GM18508 (cell line): ENCODE measurements at regions not wholly inside any gene's neighbourhood (a gene's known extent, or its start where the extent isn't known, plus 50 kb on each side); places are given as distances from the start of the nearest gene placed in this dataset.
"Not testable (repeated sequence)": the region's sequence is repeated elsewhere in the genome, so short reads cannot be mapped to it uniquely, and the experiment has no call there.

ENCODE experiments used
- ATAC-seq: cut with Tn5 transposase; IDR thresholded peaks from one replicate; pipeline ENCODE4 v1.9.1; 2021; ENCODE audit warnings: moderate number of reproducible peaks; ENCODE audit not compliant: insufficient read depth, unreplicated experiment

DNA sequence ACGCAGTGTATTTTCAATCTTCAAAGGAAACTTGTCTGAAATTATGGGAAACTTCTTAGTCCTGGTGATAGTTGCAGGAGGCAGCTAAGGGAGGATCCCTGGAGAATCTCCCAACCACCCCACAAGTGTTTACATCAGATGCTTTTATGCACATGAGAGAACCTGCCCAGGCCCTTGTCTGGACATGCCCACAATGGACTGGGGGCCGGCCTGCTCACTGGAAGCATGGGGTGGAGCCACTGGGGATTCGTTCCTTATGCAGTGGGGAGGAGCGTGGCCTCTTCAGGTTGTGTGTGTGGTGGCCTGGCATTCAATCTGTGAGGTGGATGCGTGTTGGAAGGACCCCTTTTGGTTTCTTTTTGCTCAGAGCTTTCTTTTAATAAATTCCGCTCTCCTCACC is 398.7 kb upstream of the PPP1R2C start:
- ATAC-seq: no peak

DNA sequence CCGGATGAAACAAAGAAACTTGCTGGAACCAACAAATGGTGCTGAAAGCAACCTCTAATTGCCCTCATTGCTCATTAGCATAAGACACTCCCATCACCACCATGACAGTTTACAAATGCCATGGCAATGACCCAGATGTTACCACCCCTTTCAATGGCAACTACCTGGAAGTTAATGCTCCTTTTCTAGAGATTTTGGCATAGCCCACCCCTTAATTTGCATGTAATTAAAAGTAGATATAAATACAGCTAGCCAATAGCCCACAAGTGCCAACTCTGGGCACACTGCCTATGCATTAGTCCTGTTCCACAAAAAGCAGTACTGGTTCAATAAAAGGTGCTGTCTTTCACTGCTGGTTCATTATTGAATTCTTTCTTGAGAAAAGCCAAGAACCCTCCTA is 410.3 kb upstream of the PPP1R2C start:
- no peak for ATAC-seq

DNA sequence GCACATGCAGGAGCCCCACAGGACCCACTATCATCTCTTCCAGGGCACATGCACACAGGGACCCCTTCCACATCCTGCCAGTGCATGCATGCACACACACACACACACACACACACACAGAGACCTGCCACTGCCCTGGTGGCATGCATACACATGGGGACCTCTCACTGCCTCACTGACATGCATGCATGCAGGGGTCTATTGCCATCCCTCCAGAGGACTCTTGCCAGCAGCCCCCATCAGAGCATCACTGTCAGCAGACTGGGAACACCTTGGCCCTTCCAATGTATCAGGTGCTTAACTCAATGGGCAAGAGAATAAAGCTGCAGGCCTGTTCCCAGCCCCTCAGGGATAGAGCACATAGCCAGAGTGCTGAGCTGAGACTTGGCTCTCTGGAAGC is 433.6 kb upstream of the PPP1R2C start:
- no peak for ATAC-seq

DNA sequence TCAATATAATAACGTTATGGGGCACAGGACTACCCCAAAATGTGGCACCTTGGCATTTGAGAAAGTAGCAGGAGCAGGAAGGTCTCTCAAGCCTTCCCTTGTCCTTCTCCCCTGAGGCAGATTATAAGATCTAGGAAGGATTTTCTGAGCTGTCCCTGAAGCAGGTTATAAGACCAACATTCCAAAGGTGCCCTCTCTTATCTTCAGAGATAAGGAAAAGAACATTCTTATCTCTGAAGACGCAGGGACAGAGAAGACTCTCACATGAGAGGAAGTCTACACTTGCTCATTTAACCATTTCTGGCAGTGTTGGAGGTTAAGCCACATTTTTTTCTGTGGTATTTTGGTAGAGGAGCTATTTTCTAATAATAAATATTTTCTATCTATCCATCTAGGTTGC is 437.9 kb upstream of the MAOA start:
- ATAC-seq: no peak

DNA sequence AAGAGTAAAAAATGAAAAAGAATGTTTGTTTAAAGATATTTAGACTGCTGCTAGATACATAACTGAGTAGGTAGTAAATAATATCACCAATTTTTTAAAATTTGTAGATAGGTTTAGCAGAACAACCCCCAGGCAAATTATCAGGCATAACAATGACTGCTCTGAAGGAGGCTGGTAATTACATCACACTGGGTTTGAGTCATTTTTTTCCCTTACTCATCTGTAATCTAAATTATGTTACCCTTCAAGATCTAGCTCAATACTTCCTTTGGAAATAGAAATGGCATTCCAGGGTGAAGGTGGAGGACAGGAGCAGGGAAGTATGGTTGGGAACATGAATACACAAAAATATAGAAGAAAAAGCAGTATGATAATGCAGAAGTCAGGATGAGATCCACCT is 431.6 kb upstream of the MAOA start:
- ATAC-seq: no peak

DNA sequence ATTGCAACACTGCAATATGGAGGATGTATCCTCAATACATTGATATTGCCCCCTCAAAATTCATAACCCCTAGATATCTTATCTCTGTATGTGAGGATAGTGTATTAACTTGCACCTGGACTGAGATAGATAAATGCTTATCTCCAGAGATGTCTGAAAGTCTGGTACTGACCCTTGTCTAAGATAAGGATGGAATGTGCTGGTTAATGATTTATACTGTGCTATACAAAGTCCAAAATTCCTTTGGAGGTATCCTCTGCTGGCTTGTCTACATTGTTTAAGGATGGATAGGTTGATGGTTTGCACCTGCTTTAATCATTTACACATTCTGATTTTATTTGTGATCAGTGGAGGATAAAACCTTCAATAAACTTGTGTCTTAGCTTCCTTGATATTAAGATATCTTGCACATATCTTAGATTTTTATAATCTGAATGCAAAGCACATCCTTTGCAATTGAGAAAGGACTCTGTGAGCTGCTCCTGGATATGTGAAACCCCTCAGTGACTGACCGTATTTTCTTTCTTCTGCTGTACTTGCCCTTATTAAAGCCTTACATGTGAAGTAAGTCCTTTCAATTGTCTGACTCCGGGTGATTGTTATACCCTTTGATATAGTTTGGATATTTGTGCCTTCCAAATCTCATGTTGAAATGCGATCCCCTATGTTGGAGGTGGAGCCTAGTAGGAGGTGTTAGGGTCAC is 430.3 kb upstream of the MAOA start:
- ATAC-seq: no peak

DNA sequence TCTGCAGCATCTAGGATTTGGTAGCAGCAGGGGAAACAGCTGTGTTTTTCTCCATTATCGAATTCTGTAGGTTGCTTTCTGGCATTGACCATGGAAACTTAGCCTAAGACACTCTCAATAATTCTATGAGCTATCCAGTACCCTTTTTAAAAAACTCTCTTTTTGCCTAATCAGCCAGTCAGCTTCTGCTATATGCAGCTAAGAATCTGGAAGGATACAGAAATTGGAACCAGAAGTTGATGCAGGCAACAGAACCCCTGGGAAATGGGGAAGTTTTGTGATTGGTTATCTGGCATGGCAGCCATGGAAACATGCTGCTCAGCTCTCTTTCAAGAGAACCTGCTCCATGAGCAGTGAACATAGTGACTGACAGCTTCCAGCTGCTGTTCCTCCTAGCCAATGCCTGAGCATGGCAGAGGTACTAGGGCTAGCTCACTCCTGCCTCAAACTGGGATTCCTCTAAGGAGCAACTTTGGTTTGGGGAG is 417.6 kb upstream of the MAOA start:
- no peak for ATAC-seq

DNA sequence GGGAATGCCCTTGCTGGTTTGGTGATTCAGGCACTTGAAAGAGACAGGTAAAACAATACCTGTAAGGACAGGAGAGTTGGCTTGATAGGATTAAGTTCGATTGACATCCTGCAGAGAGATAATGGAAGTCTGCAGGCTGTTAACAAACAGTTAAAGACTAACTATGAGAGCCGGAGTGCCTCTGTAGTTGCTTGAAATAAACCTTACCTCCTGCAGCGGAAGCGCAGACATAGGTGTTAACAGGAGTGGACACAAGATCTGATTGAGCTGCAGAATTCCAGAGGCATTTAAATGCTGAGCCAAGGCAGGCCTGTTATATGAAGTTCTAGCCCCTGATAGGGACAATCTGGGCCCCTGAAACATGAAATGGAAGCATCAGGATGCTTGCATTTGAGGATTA is 416.7 kb upstream of the MAOA start:
- ATAC-seq: no peak

DNA sequence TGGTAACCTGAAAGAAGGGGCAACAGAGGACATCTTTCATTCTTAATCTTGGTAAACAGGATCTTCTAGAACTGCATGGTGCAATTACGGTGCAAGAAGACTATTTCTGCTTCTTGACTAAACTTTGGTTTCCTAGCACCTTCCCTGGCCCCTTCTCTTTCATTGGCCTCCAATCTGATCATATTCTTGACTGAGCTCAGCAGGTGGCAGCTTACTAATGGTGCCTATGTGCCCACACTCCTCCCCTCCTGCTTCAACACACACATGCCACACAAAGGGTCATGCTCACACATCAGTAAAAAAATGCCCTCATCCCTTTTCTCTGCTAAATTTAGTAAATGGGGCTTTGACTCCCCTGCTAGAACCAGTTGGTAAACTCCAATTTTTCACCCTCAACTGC is 400.5 kb upstream of the MAOA start:
- no peak for ATAC-seq

DNA sequence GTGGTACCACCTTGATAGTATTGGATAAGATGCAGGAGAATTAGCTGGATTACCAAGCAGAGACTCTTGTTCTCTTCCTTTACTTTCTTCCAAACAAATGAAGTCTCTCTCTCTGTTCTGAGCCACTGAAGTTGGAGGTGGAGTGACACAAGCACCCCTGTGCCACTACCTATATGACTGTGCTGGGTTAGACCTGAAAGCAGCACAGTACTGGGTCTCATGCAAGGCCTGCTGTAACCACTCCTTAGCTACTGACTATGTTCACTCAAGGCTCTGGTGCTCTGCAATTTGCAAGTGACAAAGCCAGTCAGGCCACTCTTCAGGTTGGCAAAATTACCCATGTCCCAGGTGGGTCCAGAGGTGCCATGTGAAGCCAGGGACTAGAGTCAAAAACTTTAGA is 389.6 kb upstream of the MAOA start:
- ATAC-seq: no peak

DNA sequence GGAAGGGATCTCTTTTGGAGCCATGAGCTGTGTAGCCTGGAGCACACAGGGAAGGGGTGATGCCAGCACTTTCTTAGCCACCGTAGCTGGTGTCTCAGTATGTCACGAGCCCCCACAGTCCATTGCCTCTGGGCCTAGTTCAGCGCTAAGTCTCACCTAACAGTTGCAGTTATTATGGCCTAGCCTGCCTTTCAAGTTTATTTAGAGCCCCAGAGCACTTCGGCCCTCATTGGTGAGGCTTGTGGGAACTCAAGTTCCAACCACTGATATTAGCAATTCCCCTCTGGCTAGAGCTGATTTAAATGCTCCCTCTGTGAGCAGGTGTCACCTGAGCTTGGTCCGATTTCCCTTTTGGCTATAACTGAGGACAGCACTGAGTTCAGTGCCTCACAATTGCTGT is 388.4 kb upstream of the MAOA start:
- ATAC-seq: no peak

DNA sequence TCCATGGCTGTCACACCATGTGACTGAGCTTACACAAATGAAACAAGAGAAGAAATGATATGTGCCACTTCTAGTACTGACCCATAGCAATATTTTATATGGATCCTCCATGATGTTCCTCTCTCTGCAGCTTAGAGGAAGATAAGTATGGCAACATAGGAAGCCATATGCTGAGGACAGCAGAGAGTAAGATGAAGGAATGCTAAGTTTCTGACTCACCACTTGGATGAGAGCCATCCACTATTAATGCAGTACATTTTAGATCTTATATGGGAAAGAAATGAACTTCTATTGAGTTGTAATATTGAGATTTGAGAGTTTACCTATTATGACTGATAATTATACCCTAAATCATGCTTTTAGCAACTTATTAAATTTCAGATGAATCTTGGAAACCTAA is 386.9 kb upstream of the MAOA start:
- ATAC-seq: no peak

DNA sequence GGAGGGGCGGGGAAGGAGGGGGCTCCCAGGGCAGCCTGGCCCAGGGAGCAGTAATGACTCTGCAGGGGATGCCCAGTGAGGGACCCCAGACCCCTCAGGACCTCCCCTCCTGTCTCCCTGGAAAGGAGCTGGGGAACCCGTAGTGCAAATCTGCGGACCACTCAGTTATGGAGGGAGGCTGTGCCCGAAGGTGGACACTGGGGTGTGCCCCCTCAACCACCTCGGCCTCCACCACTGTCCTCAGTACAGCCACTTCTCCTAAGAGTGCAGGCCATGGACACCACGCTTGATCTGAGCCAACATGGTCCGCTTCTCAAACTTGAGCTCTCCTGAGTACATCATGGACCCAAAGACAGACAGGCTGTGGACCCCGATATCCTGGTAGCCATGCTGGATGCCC is 378.2 kb upstream of the MAOA start:
- ATAC-seq: no peak

DNA sequence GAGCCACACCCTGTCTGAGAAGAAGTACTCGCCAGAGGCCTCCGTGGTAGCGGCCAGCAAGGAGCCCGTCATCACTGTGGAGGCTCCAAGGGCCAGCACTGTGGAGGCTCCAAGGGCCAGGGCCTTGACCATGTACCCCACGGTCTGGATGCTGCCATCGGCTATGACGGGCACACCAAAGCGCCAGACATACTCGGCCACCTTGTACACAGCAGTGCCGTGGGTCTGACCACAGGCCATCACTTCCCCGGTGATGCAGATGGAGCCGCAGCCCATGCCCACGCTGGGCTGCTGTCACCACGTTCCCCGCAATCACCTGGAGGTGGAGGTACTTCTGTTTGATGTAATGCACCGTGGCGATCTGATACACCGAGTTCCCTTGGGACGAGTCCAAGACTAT is 377.7 kb upstream of the MAOA start:
- ATAC-seq: no peak

DNA sequence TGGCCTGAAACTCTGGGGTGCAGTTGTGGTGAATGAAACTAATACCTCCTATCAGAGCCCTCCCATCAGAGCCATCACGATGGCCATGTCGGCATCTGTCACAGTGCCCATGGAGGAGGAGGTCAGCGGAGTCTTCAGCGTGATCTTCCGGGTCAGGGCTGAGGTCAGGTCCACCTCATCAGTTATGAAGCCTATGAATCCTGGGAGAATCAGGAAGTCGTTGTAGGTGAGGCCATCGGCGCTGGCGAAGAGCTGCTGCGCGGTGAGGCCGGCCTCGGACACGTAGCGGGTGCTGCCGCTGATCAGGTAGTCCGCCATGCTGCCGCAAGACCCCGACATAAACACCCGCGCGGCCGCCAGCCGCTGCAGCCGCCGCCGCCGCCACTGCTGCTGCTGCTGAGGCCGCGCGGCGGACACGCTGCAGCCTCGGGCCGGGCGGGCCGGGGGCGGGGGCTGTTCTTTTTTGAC is 376.7 kb upstream of the MAOA start:
- ATAC-seq: no peak

DNA sequence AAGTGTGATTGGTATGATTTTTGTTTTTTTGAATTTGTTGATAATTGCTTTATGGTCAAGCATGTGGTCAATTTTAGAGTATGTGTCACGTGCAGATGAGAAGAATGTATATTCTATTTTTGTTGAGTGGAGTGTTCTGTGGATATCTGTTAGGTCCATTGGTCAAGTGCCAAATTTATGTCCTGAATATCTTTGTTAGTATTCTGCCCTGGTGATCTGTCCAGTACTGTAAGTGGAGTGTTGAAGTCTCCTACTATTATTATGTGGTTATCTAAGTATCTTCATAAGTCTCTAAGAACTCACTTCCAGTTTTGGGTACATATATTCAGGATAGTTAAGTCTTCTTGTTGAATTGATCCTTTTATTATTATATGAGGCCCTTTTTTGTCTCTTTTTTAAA is 372.9 kb upstream of the MAOA start:
- ATAC-seq: no peak

DNA sequence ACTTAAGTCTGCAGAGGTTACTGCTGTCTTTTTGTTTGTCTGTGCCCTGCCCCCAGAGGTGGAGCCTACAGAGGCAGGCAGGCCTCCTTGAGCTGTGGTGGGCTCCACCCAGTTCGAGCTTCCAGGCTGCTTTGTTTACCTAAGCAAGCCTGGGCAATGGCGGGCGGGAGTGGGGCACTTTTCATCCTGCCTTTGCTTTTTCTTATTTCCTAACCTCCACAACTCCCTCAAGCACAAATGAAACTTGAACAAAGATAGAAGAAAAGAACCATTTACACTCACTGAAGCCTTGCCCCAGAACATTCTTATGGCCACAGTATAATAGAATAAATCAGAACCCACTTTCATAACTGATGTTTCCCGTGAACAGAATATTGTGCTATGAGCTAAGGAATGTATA is 344.5 kb upstream of the MAOA start:
- not testable (repeated sequence) for ATAC-seq

DNA sequence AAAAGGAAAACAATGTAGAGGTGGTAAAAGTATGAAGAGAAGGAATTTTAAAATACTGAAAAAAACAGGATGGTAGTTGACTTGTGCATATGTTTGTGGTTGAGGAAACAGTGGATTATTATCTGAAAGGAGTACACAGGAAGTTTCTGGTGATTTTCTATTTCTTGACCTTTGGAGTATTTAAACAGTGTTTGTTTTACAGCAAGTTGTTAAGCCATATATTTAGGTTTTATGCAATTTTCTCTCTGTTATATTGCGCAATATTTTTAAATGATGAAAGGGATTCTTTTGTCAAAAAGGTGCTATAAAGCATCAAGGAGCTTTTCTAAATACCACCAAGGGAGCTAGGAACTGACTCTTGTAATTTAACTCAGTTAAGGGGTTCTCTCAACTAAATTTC is 343.1 kb upstream of the MAOA start:
- no peak for ATAC-seq

DNA sequence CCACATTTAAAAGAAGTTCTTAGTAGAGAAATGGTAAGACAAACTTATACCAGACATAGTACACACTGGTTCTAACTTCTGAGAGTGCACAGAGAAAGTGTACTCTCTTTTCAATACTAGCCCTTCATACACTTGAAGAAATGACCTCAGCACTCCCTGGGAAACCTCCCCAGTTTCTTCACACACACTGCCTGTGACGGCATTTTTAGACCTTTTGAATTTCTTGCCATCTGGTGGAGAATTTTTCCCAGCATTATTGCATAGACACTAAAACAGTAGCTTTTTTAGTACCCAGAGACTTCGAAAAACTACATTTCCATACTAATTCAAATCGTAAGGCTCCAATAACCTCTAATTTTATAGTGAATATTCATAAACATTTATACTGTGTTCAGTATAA is 341.6 kb upstream of the MAOA start:
- ATAC-seq: no peak

DNA sequence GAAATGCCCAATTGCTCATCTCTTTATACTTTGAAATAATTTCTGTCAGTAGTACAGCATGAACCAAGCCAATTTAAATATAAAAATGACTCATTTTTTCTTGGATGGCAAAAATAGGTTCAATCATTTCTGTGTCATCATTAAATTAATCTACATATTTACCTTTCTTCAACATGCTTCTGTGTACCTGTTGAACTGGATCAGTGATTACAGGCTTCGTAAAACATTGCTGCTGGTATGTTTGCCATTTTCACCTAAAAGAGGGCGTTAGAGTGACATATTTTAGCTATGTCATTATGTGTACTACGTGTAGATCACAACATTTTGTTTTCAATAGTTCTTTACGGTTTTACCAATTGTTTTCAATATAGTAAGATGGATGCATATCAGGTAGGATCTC is 340.5 kb upstream of the MAOA start:
- no peak for ATAC-seq

DNA sequence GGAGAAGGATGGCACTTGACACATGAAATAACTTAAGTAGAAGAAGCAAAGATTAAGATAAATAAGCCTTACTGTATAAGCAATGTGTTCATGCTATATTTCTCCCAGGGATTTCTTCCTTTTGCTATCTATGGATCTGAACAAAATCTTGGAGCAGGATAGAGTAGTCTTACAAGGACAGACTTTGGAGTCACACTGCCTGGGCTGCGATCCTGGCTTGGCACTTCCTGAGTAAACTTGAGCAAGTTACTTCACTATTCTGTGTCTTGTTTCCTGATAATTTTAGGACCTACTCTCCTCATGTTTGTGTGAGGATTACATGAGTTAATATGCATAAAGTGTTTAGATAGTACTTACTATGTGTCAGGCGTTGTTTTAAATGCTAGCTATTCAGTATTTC is 340.0 kb upstream of the MAOA start:
- no peak for ATAC-seq

DNA sequence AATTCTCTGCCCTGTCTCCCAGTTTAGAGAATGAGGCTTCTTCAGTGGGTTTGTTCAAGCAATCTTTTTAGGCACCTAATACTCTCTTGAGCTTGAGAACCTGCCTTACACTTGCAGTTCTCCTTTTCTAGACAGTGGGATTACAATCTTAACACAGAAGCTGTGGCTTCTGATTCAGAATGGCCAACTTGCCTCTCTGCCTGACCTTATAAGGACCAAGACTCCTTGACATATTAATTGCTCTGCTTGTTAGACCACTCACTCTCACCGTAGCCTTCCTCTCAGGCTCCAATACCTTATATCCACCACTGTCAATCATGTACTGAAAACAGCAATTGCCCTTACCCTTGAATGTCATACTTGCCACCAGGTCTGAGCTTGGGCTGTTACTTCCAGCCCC is 338.7 kb upstream of the MAOA start:
- ATAC-seq: no peak
